ENCODE measurements at regions not wholly inside any gene's neighbourhood (a gene's known extent, or its start where the extent isn't known, plus 50 kb on each side); places are given as distances from the start of the nearest gene placed in this dataset.

DNA sequence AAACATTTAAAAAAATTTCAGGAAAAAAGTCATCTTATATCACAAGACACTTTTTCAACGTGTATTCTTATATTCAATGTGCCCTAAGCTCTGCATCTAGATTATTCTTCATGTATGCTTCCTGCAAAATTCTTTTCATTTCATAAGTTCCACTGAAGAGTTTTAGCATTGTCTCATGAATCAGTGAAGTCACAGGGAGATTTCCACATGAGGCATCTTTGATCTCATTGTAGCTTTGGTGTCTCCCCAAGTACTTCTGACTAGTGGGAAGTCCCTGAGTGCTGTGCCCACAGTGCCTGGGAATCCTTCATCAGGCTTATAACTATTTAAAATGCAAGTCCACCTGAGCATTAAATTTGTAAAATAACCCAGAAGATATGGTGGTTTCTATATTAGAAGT, 123.8 kb downstream of the MAD2L1 start:
- H3K9me3 Mint-ChIP-seq: peaks cover 2% of the 10 kb centered on the region
- Histone ChIP-seq H3K27me3 (ENCODE audit: control insufficient read depth in 1 of 2, insufficient read depth in 2 of 2, low read length in 2 of 2) (no peaks in the 10 kb centered on the region), H3K9me3 (ENCODE audit: control insufficient read depth in 1 of 2, insufficient read depth in 1 of 2, low read length in 2 of 2) (no peaks in the 10 kb centered on the region), H3K36me3 (ENCODE audit: insufficient read depth, low read length) (no peaks in the 10 kb centered on the region), H3K4me1 (ENCODE audit: insufficient read depth, low read length) (no peaks in the 10 kb centered on the region), H3K27ac (ENCODE audit: low read depth in 1 of 2, low read length in 2 of 2) (no peak overlapping the region), H3K4me3 (ENCODE audit: low read length) (no peak overlapping the region)
- no peak for ATAC-seq (ENCODE audit: poor library complexity)
- H3K27me3 Mint-ChIP-seq: no peaks in the 10 kb centered on the region
- no peaks in the 10 kb centered on the region for H3K36me3 Mint-ChIP-seq (ENCODE audit: low read depth)
- ChIA-PET POLR2A (no interaction called here), CTCF (no interaction called here)
- DNase-seq: no peak
- intact Hi-C loops (cut with DNase I, micrococcal nuclease): no loop called here
- H3K27ac Mint-ChIP-seq: no peak overlapping the region
- no peak overlapping the region for H3K4me3 Mint-ChIP-seq
- H3K4me1 Mint-ChIP-seq (ENCODE audit: low read depth): no peaks in the 10 kb centered on the region
- TF ChIP-seq, protein P1, sequence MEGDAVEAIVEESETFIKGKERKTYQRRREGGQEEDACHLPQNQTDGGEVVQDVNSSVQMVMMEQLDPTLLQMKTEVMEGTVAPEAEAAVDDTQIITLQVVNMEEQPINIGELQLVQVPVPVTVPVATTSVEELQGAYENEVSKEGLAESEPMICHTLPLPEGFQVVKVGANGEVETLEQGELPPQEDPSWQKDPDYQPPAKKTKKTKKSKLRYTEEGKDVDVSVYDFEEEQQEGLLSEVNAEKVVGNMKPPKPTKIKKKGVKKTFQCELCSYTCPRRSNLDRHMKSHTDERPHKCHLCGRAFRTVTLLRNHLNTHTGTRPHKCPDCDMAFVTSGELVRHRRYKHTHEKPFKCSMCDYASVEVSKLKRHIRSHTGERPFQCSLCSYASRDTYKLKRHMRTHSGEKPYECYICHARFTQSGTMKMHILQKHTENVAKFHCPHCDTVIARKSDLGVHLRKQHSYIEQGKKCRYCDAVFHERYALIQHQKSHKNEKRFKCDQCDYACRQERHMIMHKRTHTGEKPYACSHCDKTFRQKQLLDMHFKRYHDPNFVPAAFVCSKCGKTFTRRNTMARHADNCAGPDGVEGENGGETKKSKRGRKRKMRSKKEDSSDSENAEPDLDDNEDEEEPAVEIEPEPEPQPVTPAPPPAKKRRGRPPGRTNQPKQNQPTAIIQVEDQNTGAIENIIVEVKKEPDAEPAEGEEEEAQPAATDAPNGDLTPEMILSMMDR (IDR thresholded peaks at IDR 0.05): no peak

DNA sequence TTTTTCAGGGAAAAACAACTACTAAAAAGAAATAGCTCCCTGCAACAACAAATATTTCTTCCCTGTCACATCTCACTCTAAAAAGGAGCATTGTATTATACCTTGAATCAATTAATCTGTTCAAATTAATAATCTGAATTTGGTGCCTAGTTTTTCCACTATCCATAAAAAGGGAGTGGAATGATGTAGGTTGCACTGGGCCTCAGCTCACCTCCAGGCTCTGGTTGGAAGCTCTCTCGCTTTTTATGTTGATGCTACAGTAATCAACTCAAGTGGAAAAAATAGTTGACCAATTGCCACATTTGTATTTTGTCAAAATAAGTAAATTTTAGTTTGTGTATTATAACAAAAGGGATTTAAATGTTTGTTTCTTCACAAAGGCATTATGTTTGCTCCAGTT, 126.1 kb downstream of the MAD2L1 start:
- no peaks in the 10 kb centered on the region for H3K36me3 Mint-ChIP-seq (ENCODE audit: low read depth)
- CTCF ChIA-PET: no interaction called here

DNA sequence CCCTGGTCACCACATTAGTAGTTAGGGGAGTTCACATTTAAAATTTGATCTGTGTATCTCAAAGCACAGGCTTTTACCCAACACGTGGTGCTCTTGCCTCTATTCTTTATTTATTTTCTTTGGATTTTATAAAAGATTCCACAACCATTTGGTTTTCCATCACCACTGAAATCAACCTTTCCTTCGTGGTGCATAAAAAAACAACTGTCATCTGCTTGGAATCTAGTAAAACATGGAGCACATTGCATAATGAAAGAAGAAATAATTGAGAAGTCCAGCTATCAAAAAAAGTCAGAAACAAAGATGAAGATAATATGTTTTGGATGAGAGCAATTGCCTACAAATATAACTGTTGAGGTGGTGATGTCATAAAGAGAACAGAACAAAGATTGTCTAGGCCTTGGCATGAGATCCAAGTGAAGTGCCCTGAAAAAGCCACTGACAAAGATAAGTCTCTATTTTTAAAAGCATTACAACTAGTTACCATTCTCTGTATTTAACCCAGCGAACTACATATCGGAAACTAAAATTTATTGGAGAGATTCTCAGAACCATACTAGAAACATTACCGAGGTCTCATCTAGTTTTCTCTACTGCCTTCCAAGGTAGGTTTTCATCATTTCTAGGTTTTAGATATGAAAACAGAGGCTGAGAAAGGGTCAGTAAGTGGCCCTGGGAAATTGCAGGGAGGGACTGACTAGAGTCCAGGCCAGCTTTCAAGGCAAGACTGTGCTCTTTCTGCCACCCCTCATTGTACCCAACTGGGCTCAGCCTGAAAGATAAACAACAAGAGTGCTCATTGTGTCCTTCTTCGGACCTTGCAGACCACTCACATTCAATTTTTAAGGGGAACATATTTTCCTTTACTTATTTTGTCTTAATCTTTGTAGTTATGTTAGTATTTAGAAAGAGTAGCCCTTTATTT, 127.3 kb downstream of the MAD2L1 start:
- Histone ChIP-seq H3K27ac (ENCODE audit: low read depth in 1 of 2, low read length in 2 of 2) (no peak overlapping the region), H3K36me3 (ENCODE audit: insufficient read depth, low read length) (no peaks in the 10 kb centered on the region), H3K4me1 (ENCODE audit: insufficient read depth, low read length) (no peaks in the 10 kb centered on the region), H3K4me3 (ENCODE audit: low read length) (no peak overlapping the region), H3K9me3 (ENCODE audit: control insufficient read depth in 1 of 2, insufficient read depth in 1 of 2, low read length in 2 of 2) (no peaks in the 10 kb centered on the region), H3K27me3 (ENCODE audit: control insufficient read depth in 1 of 2, insufficient read depth in 2 of 2, low read length in 2 of 2) (no peaks in the 10 kb centered on the region)
- ATAC-seq (ENCODE audit: poor library complexity): no peak
- no peaks in the 10 kb centered on the region for H3K27me3 Mint-ChIP-seq
- no peak overlapping the region for H3K27ac Mint-ChIP-seq
- DNase-seq: no peak
- H3K36me3 Mint-ChIP-seq (ENCODE audit: low read depth): no peaks in the 10 kb centered on the region
- no peaks in the 10 kb centered on the region for H3K4me1 Mint-ChIP-seq (ENCODE audit: low read depth)
- no peaks in the 10 kb centered on the region for H3K9me3 Mint-ChIP-seq
- TF ChIP-seq, protein P1 (IDR thresholded peaks at IDR 0.05): no peak
- intact Hi-C loops (cut with DNase I, micrococcal nuclease): no loop called here
- H3K4me3 Mint-ChIP-seq: no peak overlapping the region
- POLR2A ChIA-PET: interaction anchor here (0.5 kb wide), 1 partner anchor 13 kb away, joined by 3 read pairs; no protein-coding TSS in a partner anchor
- CTCF ChIA-PET: no interaction called here

More for the DNA sequence above, 126.1 kb downstream of the MAD2L1 start:
- POLR2A ChIA-PET: no interaction called here
- Histone ChIP-seq H3K27me3 (ENCODE audit: control insufficient read depth in 1 of 2, insufficient read depth in 2 of 2, low read length in 2 of 2) (no peaks in the 10 kb centered on the region), H3K36me3 (ENCODE audit: insufficient read depth, low read length) (no peaks in the 10 kb centered on the region), H3K4me1 (ENCODE audit: insufficient read depth, low read length) (no peaks in the 10 kb centered on the region), H3K4me3 (ENCODE audit: low read length) (no peak overlapping the region), H3K27ac (ENCODE audit: low read depth in 1 of 2, low read length in 2 of 2) (no peak overlapping the region), H3K9me3 (ENCODE audit: control insufficient read depth in 1 of 2, insufficient read depth in 1 of 2, low read length in 2 of 2) (no peaks in the 10 kb centered on the region)
- no peaks in the 10 kb centered on the region for H3K9me3 Mint-ChIP-seq
- no peak for DNase-seq
- no peaks in the 10 kb centered on the region for H3K27me3 Mint-ChIP-seq
- intact Hi-C loops (cut with DNase I, micrococcal nuclease): no loop called here
- H3K27ac Mint-ChIP-seq: no peak overlapping the region
- TF ChIP-seq, protein P1 (IDR thresholded peaks at IDR 0.05): no peak
- no peaks in the 10 kb centered on the region for H3K4me1 Mint-ChIP-seq (ENCODE audit: low read depth)
- H3K4me3 Mint-ChIP-seq: no peak overlapping the region
- no peak for ATAC-seq (ENCODE audit: poor library complexity)
